Kidney epithelial cell (primary cell): ENCODE measurements at regions not wholly inside any gene's neighbourhood (a gene's known extent, or its start where the extent isn't known, plus 50 kb on each side); places are given as distances from the start of the nearest gene placed in this dataset.

Experiments used
- DNase-seq: peaks from one replicate; pipeline ENCODE4 v3.0.0-alpha.2; 2010; ENCODE audit warnings: low read depth
- H3K27me3 ChIP-seq: 2 replicates; pipeline ENCODE4 v1.6.0; 2011; ENCODE audit warnings: low read length; ENCODE audit not compliant: control insufficient read depth, insufficient read depth
- H3K36me3 ChIP-seq: 2 replicates; pipeline ENCODE4 v1.5.1; 2011; ENCODE audit warnings: low read length; ENCODE audit not compliant: control insufficient read depth, insufficient read depth
- H3K4me3 ChIP-seq: 2 replicates; pipeline ENCODE4 v1.5.1; 2011; ENCODE audit warnings: low read depth, mild to moderate bottlenecking, control low read depth, low read length
- CTCF ChIP-seq: IDR thresholded peaks from 2 replicates; pipeline ENCODE4 v1.5.1; 2011; ENCODE audit warnings: mild to moderate bottlenecking, moderate library complexity, low read length, control low read depth, inconsistent platforms; ENCODE audit not compliant: insufficient read depth, poor library complexity, severe bottlenecking

GRCh38 chr2:239667431-239667985 is 266.7 kb upstream of the HDAC4 start:
- no peak for TF ChIP-seq CTCF
- Histone ChIP-seq H3K4me3 (no peak overlapping the region), H3K27me3 (no peaks in the 10 kb centered on the region), H3K36me3 (no peaks in the 10 kb centered on the region)
- DNase-seq, result no peak

- H3K27me3 ChIP-seq, result no peaks in the 10 kb centered on the region
- TF ChIP-seq CTCF, result no peak
- no peak overlapping the region for H3K4me3 ChIP-seq
- H3K36me3 ChIP-seq, result no peaks in the 10 kb centered on the region
- no peak for DNase-seq
Observed at GRCh38 chr2:239666855-239667376, 266.1 kb upstream of the HDAC4 start.

- H3K36me3 ChIP-seq, result no peaks in the 10 kb centered on the region
Observed at GRCh38 chr2:239666053-239666854, 265.4 kb upstream of the HDAC4 start.

GRCh38 chr2:239664216-239664810 is 263.5 kb upstream of the HDAC4 start:
- no peaks in the 10 kb centered on the region for H3K36me3 ChIP-seq
- DNase-seq, result no peak
- no peak overlapping the region for H3K4me3 ChIP-seq
- no peaks in the 10 kb centered on the region for H3K27me3 ChIP-seq
- TF ChIP-seq CTCF, result no peak

More at GRCh38 chr2:239666053-239666854, 265.4 kb upstream of the HDAC4 start:
- no peak for DNase-seq
- H3K4me3 ChIP-seq, result no peak overlapping the region
- H3K27me3 ChIP-seq, result no peaks in the 10 kb centered on the region
- TF ChIP-seq CTCF, result no peak

GRCh38 chr2:239663364-239663924 is 262.6 kb upstream of the HDAC4 start:
- no peak for TF ChIP-seq CTCF
- no peaks in the 10 kb centered on the region for H3K27me3 ChIP-seq
- no peak overlapping the region for H3K4me3 ChIP-seq
- no peak for DNase-seq
- H3K36me3 ChIP-seq, result no peaks in the 10 kb centered on the region
